A549 (cell line): ENCODE measurements at regions not wholly inside any gene's neighbourhood (a gene's known extent, or its start where the extent isn't known, plus 50 kb on each side); places are given as distances from the start of the nearest gene placed in this dataset.

ENCODE experiments used
- ATAC-seq, 2 experiments: fragments of 200-7000 bp in 1 of 2; fragments of >200 bp in 1 of 2; cut with Nextera tagmentation in 1 of 2; cut with Tn5 transposase in 1 of 2; 3 replicates each; pipeline versions ENCODE4 v1.8.0 to v1.9.1; 2018 to 2020; ENCODE audit warnings: mild to moderate bottlenecking in 1 of 2, moderate library complexity in 1 of 2
- CTCF ChIA-PET: fragments of 300-600 bp; sonication (Branson Sonifier 250); formaldehyde crosslinking; extraction: SDS; loops from one replicate; lab custom pipeline; 2021; ENCODE audit warnings: antibody characterized with exemption, inconsistent platforms; lab: Yijun Ruan, JAX
- POLR2A ChIA-PET: fragments of 350-600 bp; formaldehyde crosslinking; extraction: SDS; loops from one replicate; lab custom pipeline; 2021; ENCODE audit warnings: antibody characterized with exemption, inconsistent platforms; lab: Yijun Ruan, JAX
- DNase-seq, 2 experiments: peaks; one replicate each; pipeline versions ENCODE4 v3.0.0 to v3.0.0-alpha.2; 2011 to 2016; ENCODE audit warnings: low read depth in 1 of 2, low spot score in 1 of 2
- FAIRE-seq: peaks from 2 replicates; lab custom pipeline; 2011; peaks lifted over from hg19 to GRCh38; lab: Jason Lieb, UNC
- H3K27ac ChIP-seq, 2 experiments: fragments of >200 bp; sonication (Bioruptor Twin); formaldehyde crosslinking; 3 replicates each; pipeline ENCODE4 v1.5.1; 2016 to 2017
- H3K4me1 ChIP-seq: fragments of >200 bp; sonication (Bioruptor Twin); formaldehyde crosslinking; 3 replicates; pipeline ENCODE4 v1.6.1; 2016
- H3K4me2 ChIP-seq: fragments of >200 bp; sonication (Bioruptor Twin); formaldehyde crosslinking; 3 replicates; pipeline ENCODE4 v1.6.1; 2016
- H3K4me3 ChIP-seq: fragments of >200 bp; sonication (Bioruptor Twin); formaldehyde crosslinking; 3 replicates; pipeline ENCODE4 v1.5.1; 2016
- H3K9me3 ChIP-seq: fragments of >200 bp; sonication (Bioruptor Twin); formaldehyde crosslinking; 3 replicates; pipeline ENCODE4 v1.6.1; 2016
- CBX8 ChIP-seq: fragments of 200-600 bp; sonication (generic); IDR thresholded peaks from 2 replicates; pipeline ENCODE4 v1.6.1; 2016
- EHF ChIP-seq: fragments of 250-450 bp; sonication (Bioruptor Pico); IDR thresholded peaks from 2 replicates; pipeline ENCODE4 v1.5.0; 2020; ENCODE audit warnings: mild to moderate bottlenecking
- EHMT2 ChIP-seq: fragments of 200-600 bp; sonication (generic); IDR thresholded peaks from 2 replicates; pipeline ENCODE4 v1.6.1; 2016; ENCODE audit warnings: antibody characterized with exemption, low read depth, mild to moderate bottlenecking, moderate library complexity
- EP300 ChIP-seq, 2 experiments: fragments of >200 bp; sonication (Bioruptor Twin); formaldehyde crosslinking; IDR thresholded peaks; 2 replicates in 1 of 2; 3 replicates in 1 of 2; pipeline ENCODE4 v1.6.1; 2016 to 2017
- ESRRA ChIP-seq: fragments of 150-350 bp; IDR thresholded peaks from 2 replicates; pipeline ENCODE4 v1.6.1; 2014; ENCODE audit warnings: mild to moderate bottlenecking, low read length, borderline replicate concordance
- FOSL2 ChIP-seq, 2 experiments: fragments of 450-650 bp in 1 of 2; fragments of >200 bp in 1 of 2; sonication (Bioruptor Twin) in 1 of 2; formaldehyde crosslinking; IDR thresholded peaks; 2 replicates each; pipeline versions ENCODE4 v1.5.0 to v1.6.1; 2016 to 2020; ENCODE audit warnings: mild to moderate bottlenecking in 1 of 2, moderate library complexity in 1 of 2
- HDAC2 ChIP-seq: fragments of 200-600 bp; sonication (generic); IDR thresholded peaks from 2 replicates; pipeline ENCODE4 v1.6.1; 2016
- HOXB13 ChIP-seq: fragments of 250-450 bp; sonication (Bioruptor Pico); IDR thresholded peaks from 2 replicates; pipeline ENCODE4 v1.5.0; 2020; ENCODE audit warnings: low read depth, mild to moderate bottlenecking, moderate library complexity
- JUN ChIP-seq, 2 experiments: fragments of >200 bp; sonication (Bioruptor Twin); formaldehyde crosslinking; IDR thresholded peaks; 2 replicates in 1 of 2; 3 replicates in 1 of 2; pipeline ENCODE4 v1.6.1; 2016 to 2017
- KDM1A ChIP-seq: fragments of 200-600 bp; sonication (generic); IDR thresholded peaks from 2 replicates; pipeline ENCODE4 v1.6.1; 2016; ENCODE audit warnings: low read depth, mild to moderate bottlenecking
- MAFK ChIP-seq: fragments of 450-650 bp; IDR thresholded peaks from 2 replicates; pipeline ENCODE4 v1.6.1; 2014; ENCODE audit not compliant: partially characterized antibody
- NPAS2 ChIP-seq: fragments of 250-450 bp; sonication (Bioruptor Pico); IDR thresholded peaks from 2 replicates; pipeline ENCODE4 v1.8.0; 2022; ENCODE audit warnings: mild to moderate bottlenecking, moderate library complexity, borderline replicate concordance
- POLR2A ChIP-seq: IDR thresholded peaks from 2 replicates; pipeline ENCODE4 v1.6.1; 2012; ENCODE audit warnings: mild to moderate bottlenecking, low read length
- POLR2AphosphoS2 ChIP-seq: conservative IDR thresholded peaks from 2 replicates; pipeline ENCODE4 v1.6.1; 2012; ENCODE audit warnings: low read length, improper control_type of control experiment, inconsistent platforms
- RAD21 ChIP-seq, 2 experiments: fragments of >200 bp in 1 of 2; sonication (Bioruptor Twin) in 1 of 2; formaldehyde crosslinking in 1 of 2; IDR thresholded peaks in 1 of 2; conservative IDR thresholded peaks in 1 of 2; 2 replicates in 1 of 2; 3 replicates in 1 of 2; pipeline ENCODE4 v1.6.1; 2012 to 2018; ENCODE audit warnings: inconsistent platforms in 1 of 2
- RFX5 ChIP-seq: fragments of 450-650 bp; IDR thresholded peaks from 2 replicates; pipeline ENCODE4 v1.7.1; 2014; ENCODE audit warnings: antibody characterized with exemption, mild to moderate bottlenecking, moderate library complexity
- SMC3 ChIP-seq: fragments of >200 bp; sonication (Bioruptor Twin); formaldehyde crosslinking; IDR thresholded peaks from 3 replicates; pipeline ENCODE4 v1.6.1; 2018; ENCODE audit warnings: inconsistent platforms
- TFCP2L1 ChIP-seq: fragments of 250-450 bp; sonication (Bioruptor Pico); IDR thresholded peaks from 2 replicates; pipeline ENCODE4 v1.5.0; 2021; ENCODE audit warnings: mild to moderate bottlenecking
- WGBS: methylation state at CpG from one replicate; pipeline ENCODE4 v1.1.6; 2017; ENCODE audit errors: missing lambda C conversion rate; 5-methylcytosine and 5-hydroxymethylcytosine counted together
- TF ChIP-seq, protein P1 (sequence below): fragments of 200-600 bp; sonication (generic); IDR thresholded peaks from 2 replicates; pipeline ENCODE4 v1.6.1; 2016; ENCODE audit warnings: antibody characterized with exemption, mild to moderate bottlenecking, moderate library complexity
- TF ChIP-seq, protein P2 (sequence below): fragments of 450-650 bp; IDR thresholded peaks from 2 replicates; pipeline ENCODE4 v1.6.1; 2014; ENCODE audit warnings: antibody characterized with exemption
- TF ChIP-seq, protein P3 (sequence below): IDR thresholded peaks from 2 replicates; pipeline ENCODE4 v1.6.1; 2012; ENCODE audit warnings: low read depth, borderline replicate concordance
- TF ChIP-seq, protein P4 (sequence below): IDR thresholded peaks from 2 replicates; pipeline ENCODE4 v1.6.1; 2012
- TF ChIP-seq, protein P5 (sequence below): fragments of 250-450 bp; sonication (Bioruptor Pico); IDR thresholded peaks from 2 replicates; pipeline ENCODE4 v1.5.0; 2020; ENCODE audit warnings: low read depth, mild to moderate bottlenecking, moderate library complexity
- TF ChIP-seq, protein P6 (sequence below): IDR thresholded peaks from 2 replicates; pipeline ENCODE4 v1.6.1; 2012

DNA sequence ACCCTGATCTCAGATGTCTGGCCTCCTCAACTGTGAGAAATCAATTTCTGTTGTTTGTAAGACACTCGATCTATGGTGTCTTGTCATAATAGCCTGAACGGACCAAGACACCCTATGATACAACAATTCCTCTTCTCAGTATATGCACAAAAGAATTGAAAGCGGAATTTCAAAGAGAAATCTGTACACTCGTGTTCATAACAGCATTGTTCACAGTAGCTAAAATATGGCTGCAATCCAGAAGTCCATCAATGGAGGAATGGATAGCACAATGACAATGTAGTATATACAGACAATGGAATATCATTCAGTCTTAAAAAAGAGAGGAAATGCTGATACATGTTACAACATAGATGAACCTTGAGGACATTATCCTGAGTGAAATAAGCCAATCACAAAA is 354.6 kb downstream of the SFMBT2 start:
- Histone ChIP-seq H3K4me3 (no peak overlapping the region), H3K9me3 (no peaks in the 10 kb centered on the region), H3K4me2 (no peak overlapping the region), H3K4me1 (no peaks in the 10 kb centered on the region), H3K27ac (no peak overlapping the region)
- ChIA-PET POLR2A (no interaction called here), CTCF (interaction anchor here (1.1 kb wide), 1 partner anchor 377 kb away, joined by 3 read pairs; no protein-coding TSS in a partner anchor)
- ATAC-seq, result no peak
- 45% methylated on average over 4 of the region's 4 CpGs for WGBS
- TF ChIP-seq, protein P1, sequence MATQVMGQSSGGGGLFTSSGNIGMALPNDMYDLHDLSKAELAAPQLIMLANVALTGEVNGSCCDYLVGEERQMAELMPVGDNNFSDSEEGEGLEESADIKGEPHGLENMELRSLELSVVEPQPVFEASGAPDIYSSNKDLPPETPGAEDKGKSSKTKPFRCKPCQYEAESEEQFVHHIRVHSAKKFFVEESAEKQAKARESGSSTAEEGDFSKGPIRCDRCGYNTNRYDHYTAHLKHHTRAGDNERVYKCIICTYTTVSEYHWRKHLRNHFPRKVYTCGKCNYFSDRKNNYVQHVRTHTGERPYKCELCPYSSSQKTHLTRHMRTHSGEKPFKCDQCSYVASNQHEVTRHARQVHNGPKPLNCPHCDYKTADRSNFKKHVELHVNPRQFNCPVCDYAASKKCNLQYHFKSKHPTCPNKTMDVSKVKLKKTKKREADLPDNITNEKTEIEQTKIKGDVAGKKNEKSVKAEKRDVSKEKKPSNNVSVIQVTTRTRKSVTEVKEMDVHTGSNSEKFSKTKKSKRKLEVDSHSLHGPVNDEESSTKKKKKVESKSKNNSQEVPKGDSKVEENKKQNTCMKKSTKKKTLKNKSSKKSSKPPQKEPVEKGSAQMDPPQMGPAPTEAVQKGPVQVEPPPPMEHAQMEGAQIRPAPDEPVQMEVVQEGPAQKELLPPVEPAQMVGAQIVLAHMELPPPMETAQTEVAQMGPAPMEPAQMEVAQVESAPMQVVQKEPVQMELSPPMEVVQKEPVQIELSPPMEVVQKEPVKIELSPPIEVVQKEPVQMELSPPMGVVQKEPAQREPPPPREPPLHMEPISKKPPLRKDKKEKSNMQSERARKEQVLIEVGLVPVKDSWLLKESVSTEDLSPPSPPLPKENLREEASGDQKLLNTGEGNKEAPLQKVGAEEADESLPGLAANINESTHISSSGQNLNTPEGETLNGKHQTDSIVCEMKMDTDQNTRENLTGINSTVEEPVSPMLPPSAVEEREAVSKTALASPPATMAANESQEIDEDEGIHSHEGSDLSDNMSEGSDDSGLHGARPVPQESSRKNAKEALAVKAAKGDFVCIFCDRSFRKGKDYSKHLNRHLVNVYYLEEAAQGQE, result no peak
- DNase-seq, result no peak
- no peak for FAIRE-seq

DNA sequence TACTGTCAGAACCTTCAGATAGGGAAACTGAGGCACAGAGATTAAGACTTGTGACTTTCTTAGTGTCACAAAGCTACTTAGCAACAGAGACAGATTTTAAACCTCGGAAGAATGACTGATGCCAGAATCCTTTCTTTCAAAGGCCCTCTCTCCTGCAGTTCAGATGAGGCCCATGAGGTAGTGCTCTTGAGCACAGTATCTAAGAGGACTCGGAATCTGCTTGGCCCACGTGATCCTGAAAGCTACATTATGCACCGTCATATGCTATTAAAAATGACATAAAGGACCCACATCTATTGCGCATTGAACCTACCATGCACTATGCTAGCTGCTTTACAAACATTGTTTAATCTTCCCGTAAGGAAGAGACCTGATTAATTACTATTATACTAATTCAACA is 355.9 kb downstream of the SFMBT2 start:
- Histone ChIP-seq H3K27ac (no peak overlapping the region), H3K9me3 (no peaks in the 10 kb centered on the region), H3K4me1 (no peaks in the 10 kb centered on the region), H3K4me2 (no peak overlapping the region), H3K4me3 (no peak overlapping the region)
- DNase-seq (peak; percentile 48 to 67), FAIRE-seq (no peak), ATAC-seq (peak; percentile 34 to 84; a peak in 4 of 6 replicates)
- POLR2A ChIA-PET, result no interaction called here
- 36% methylated on average over 6 of the region's 6 CpGs for WGBS
- TF ChIP-seq, protein P2, sequence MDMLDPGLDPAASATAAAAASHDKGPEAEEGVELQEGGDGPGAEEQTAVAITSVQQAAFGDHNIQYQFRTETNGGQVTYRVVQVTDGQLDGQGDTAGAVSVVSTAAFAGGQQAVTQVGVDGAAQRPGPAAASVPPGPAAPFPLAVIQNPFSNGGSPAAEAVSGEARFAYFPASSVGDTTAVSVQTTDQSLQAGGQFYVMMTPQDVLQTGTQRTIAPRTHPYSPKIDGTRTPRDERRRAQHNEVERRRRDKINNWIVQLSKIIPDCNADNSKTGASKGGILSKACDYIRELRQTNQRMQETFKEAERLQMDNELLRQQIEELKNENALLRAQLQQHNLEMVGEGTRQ, result peak; percentile 81
- TF ChIP-seq HDAC2 (no peak), CBX8 (no peak), NPAS2 (no peak), POLR2AphosphoS2 (no peak), SMC3 (peak; percentile 15; the same call in 1 of the 3 replicates), MAFK (peak; percentile 45), POLR2A (no peak), RAD21 (conservative IDR thresholded peaks at IDR 0.05 in 1 of 2, IDR thresholded peaks at IDR 0.05 in 1 of 2) (peak in 1 of 2 experiments; percentile 38; a peak in 2 of 5 replicates), JUN (IDR thresholded peaks at IDR 0.05) (no peak), EHF (CRISPR knock-in tag) (no peak), TFCP2L1 (CRISPR knock-in tag) (no peak), ESRRA (no peak), HOXB13 (no peak), EP300 (IDR thresholded peaks at IDR 0.05) (no peak)
- TF ChIP-seq, protein P3, sequence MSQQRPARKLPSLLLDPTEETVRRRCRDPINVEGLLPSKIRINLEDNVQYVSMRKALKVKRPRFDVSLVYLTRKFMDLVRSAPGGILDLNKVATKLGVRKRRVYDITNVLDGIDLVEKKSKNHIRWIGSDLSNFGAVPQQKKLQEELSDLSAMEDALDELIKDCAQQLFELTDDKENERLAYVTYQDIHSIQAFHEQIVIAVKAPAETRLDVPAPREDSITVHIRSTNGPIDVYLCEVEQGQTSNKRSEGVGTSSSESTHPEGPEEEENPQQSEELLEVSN, result no peak
- TF ChIP-seq, protein P4, sequence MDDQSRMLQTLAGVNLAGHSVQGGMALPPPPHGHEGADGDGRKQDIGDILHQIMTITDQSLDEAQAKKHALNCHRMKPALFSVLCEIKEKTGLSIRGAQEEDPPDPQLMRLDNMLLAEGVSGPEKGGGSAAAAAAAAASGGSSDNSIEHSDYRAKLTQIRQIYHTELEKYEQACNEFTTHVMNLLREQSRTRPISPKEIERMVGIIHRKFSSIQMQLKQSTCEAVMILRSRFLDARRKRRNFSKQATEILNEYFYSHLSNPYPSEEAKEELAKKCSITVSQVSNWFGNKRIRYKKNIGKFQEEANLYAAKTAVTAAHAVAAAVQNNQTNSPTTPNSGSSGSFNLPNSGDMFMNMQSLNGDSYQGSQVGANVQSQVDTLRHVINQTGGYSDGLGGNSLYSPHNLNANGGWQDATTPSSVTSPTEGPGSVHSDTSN, result no peak
- CTCF ChIA-PET, result interaction anchor here (0.9 to 1.3 kb wide), 5 partner anchors 9 to 375 kb away, joined by 3 read pairs; no protein-coding TSS in a partner anchor

DNA sequence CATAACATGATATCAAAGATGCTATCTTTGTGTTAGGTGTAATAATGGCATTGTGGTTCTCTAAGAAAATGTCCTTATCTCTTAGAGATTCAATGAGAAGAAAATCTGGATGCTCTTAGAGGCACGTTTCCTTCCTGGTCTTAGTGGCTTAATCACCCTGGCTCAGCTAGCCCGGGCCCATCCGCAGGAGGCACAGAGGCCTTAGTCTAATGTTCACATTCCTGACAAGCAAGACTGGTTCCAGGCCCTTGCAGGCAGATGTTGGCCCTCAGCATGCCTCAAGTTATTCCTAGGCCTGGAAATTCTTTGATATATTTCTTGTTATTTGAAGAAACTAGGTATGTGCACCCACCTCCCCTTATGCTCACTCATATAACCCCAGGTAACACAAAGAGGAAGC is 357.6 kb downstream of the SFMBT2 start:
- no peak overlapping the region for H3K27ac ChIP-seq
- H3K4me1 ChIP-seq, result no peaks in the 10 kb centered on the region
- ChIA-PET POLR2A (no interaction called here), CTCF (no interaction called here)
- WGBS, result 39% methylated on average over 3 of the region's 3 CpGs
- 0 out of 3 replicates have a peak, but pooled peaks cover 2% of the 10 kb centered on the region for H3K9me3 ChIP-seq
- no peak overlapping the region for H3K4me3 ChIP-seq
- H3K4me2 ChIP-seq, result no peak overlapping the region
- FAIRE-seq (no peak), ATAC-seq (no peak), DNase-seq (no peak)
- TF ChIP-seq, protein P1, result no peak
- no peak for TF ChIP-seq FOSL2 (IDR thresholded peaks at IDR 0.05)
- no peak for TF ChIP-seq FOSL2 (CRISPR knock-in tag; IDR thresholded peaks at IDR 0.05)
- TF ChIP-seq KDM1A, result no peak
- TF ChIP-seq, protein P5, sequence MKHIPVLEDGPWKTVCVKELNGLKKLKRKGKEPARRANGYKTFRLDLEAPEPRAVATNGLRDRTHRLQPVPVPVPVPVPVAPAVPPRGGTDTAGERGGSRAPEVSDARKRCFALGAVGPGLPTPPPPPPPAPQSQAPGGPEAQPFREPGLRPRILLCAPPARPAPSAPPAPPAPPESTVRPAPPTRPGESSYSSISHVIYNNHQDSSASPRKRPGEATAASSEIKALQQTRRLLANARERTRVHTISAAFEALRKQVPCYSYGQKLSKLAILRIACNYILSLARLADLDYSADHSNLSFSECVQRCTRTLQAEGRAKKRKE, result no peak
- no peak for TF ChIP-seq ESRRA
- TF ChIP-seq, protein P6, sequence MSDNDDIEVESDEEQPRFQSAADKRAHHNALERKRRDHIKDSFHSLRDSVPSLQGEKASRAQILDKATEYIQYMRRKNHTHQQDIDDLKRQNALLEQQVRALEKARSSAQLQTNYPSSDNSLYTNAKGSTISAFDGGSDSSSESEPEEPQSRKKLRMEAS, result no peak
- no peak for TF ChIP-seq RFX5
- TF ChIP-seq EHMT2, result no peak
